ENCODE measurements at regions not wholly inside any gene's neighbourhood (a gene's known extent, or its start where the extent isn't known, plus 50 kb on each side); places are given as distances from the start of the nearest gene placed in this dataset.

GRCh38 chr12:126558219-126558618 lies 1493.0 kb downstream of the AACS start:
- H3K27me3 ChIP-seq (ENCODE audit: low read length) = peaks cover 20% of the 10 kb centered on the region; the same call in 1 of the 2 replicates
- H3F3A ChIP-seq (ENCODE audit: low read length, unreplicated experiment) = no peaks in the 10 kb centered on the region
- no peak overlapping the region for H3K4me2 ChIP-seq (ENCODE audit: low read length)
- H3K9me2 ChIP-seq (replicated peaks; ENCODE audit: low read length) = no peaks in the 10 kb centered on the region
- no peaks in the 10 kb centered on the region for H3K4me1 ChIP-seq (ENCODE audit: insufficient read depth, low read length)
- no peak overlapping the region for H2AFZ ChIP-seq (ENCODE audit: low read length)
- H3K9ac ChIP-seq (ENCODE audit: low read length) = no peak overlapping the region
- no peak overlapping the region for H3K27ac ChIP-seq (ENCODE audit: low read length)
- H3K36me3 ChIP-seq (ENCODE audit: low read depth, low read length) = no peaks in the 10 kb centered on the region
- DNase-seq = no peak
- intact Hi-C loops (cut with micrococcal nuclease) = no loop called here
- BruUV-seq (replicated peaks) = no TSS peak
- H3K9me3 ChIP-seq (ENCODE audit: low read length) = peaks cover 11% of the 10 kb centered on the region
- ChIA-PET POLR2A (ENCODE audit: unreplicated experiment) (no interaction called here), CTCF (no interaction called here)
- no peaks in the 10 kb centered on the region for H3K79me2 ChIP-seq (ENCODE audit: low read length)
- no peak overlapping the region for H3K4me3 ChIP-seq (ENCODE audit: low read length)
- ATAC-seq = no peak
- no peak for TF ChIP-seq EZH2 (IDR thresholded peaks at IDR 0.05; ENCODE audit: low read length, unreplicated experiment)
- TF ChIP-seq EZH2phosphoT487 (IDR thresholded peaks at IDR 0.05; ENCODE audit: borderline replicate concordance, low read length) = no peak
- TF ChIP-seq, protein P1, sequence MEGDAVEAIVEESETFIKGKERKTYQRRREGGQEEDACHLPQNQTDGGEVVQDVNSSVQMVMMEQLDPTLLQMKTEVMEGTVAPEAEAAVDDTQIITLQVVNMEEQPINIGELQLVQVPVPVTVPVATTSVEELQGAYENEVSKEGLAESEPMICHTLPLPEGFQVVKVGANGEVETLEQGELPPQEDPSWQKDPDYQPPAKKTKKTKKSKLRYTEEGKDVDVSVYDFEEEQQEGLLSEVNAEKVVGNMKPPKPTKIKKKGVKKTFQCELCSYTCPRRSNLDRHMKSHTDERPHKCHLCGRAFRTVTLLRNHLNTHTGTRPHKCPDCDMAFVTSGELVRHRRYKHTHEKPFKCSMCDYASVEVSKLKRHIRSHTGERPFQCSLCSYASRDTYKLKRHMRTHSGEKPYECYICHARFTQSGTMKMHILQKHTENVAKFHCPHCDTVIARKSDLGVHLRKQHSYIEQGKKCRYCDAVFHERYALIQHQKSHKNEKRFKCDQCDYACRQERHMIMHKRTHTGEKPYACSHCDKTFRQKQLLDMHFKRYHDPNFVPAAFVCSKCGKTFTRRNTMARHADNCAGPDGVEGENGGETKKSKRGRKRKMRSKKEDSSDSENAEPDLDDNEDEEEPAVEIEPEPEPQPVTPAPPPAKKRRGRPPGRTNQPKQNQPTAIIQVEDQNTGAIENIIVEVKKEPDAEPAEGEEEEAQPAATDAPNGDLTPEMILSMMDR (conservative IDR thresholded peaks at IDR 0.05; ENCODE audit: low read depth, low read length) = no peak
- H4K20me1 ChIP-seq (ENCODE audit: low read length) = no peaks in the 10 kb centered on the region

DNA sequence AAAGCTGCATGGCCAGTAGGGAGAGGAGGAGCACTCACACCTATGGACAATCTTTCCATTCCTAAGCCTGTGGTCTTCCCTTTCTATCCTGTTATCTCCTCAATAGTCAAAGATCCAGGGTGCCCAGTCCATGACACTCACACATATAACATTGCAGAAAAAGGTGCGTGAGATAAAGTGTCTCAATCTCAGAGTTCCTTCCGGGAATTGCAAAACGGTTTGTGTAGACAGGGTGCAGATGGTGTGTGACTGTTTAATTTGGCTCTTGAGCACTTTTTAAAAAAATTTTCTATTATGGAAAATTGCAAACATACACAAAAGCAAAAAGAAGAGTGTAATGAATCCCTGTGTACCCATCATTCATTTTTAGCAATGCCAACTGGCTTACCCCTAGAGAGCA lies 1493.6 kb downstream of the AACS start:
- Histone ChIP-seq H3K36me3 (ENCODE audit: low read depth, low read length) (no peaks in the 10 kb centered on the region), H3K79me2 (ENCODE audit: low read length) (no peaks in the 10 kb centered on the region), H3F3A (ENCODE audit: low read length, unreplicated experiment) (no peaks in the 10 kb centered on the region), H3K4me2 (ENCODE audit: low read length) (no peak overlapping the region), H3K4me3 (ENCODE audit: low read length) (no peak overlapping the region), H3K27ac (ENCODE audit: low read length) (no peak overlapping the region), H3K9me2 (replicated peaks; ENCODE audit: low read length) (no peaks in the 10 kb centered on the region), H3K4me1 (ENCODE audit: insufficient read depth, low read length) (no peaks in the 10 kb centered on the region), H3K27me3 (ENCODE audit: low read length) (peaks cover 24% of the 10 kb centered on the region; the same call in 1 of the 2 replicates), H3K9ac (ENCODE audit: low read length) (no peak overlapping the region), H4K20me1 (ENCODE audit: low read length) (no peaks in the 10 kb centered on the region), H3K9me3 (ENCODE audit: low read length) (0 out of 2 replicates have a peak, but pooled peaks cover 5% of the 10 kb centered on the region), H2AFZ (ENCODE audit: low read length) (no peak overlapping the region)
- no peak for DNase-seq
- no peak for ATAC-seq
- no TSS peak for BruUV-seq (replicated peaks)
- CTCF ChIA-PET = no interaction called here
- TF ChIP-seq EZH2phosphoT487 (IDR thresholded peaks at IDR 0.05; ENCODE audit: borderline replicate concordance, low read length) (no peak), EZH2 (IDR thresholded peaks at IDR 0.05; ENCODE audit: low read length, unreplicated experiment) (no peak)
- TF ChIP-seq, protein P1 (conservative IDR thresholded peaks at IDR 0.05; ENCODE audit: low read depth, low read length) = no peak
- intact Hi-C loops (cut with micrococcal nuclease) = no loop called here
- POLR2A ChIA-PET (ENCODE audit: unreplicated experiment) = no interaction called here

DNA sequence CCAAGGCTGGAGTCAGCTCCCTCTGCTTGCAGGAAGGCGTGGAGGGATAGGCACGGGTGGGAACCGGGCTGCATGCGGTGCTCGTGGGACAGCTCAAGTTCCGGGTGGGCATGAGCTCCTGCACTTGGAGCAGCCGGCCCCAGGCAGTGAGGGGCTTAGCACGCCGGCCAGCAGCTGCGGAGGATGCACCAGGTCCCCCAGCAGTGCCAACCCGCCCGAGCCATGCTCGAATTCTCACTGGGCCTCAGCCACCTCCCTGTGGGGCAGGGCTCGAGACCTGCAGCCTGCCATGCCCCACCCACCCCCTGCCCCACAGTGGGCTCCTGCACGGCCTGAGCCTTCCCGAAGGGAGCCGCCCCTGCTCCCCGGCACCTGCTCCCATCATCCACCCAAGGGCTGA lies 1501.8 kb downstream of the AACS start:
- BruUV-seq (replicated peaks) = no TSS peak
- ChIA-PET CTCF (no interaction called here), POLR2A (ENCODE audit: unreplicated experiment) (no interaction called here)
- Histone ChIP-seq H3K36me3 (ENCODE audit: low read depth, low read length) (no peaks in the 10 kb centered on the region), H3K4me3 (ENCODE audit: low read length) (no peak overlapping the region), H3K4me1 (ENCODE audit: insufficient read depth, low read length) (no peaks in the 10 kb centered on the region), H3F3A (ENCODE audit: low read length, unreplicated experiment) (no peaks in the 10 kb centered on the region), H3K9me2 (replicated peaks; ENCODE audit: low read length) (no peaks in the 10 kb centered on the region), H3K27ac (ENCODE audit: low read length) (no peak overlapping the region), H3K4me2 (ENCODE audit: low read length) (no peak overlapping the region), H3K27me3 (ENCODE audit: low read length) (peaks cover 17% of the 10 kb centered on the region), H3K9ac (ENCODE audit: low read length) (no peak overlapping the region), H2AFZ (ENCODE audit: low read length) (no peak overlapping the region), H4K20me1 (ENCODE audit: low read length) (no peaks in the 10 kb centered on the region), H3K9me3 (ENCODE audit: low read length) (no peaks in the 10 kb centered on the region), H3K79me2 (ENCODE audit: low read length) (no peaks in the 10 kb centered on the region)
- DNase-seq = no peak
- ATAC-seq = no peak
- intact Hi-C loops (cut with micrococcal nuclease) = no loop called here
- TF ChIP-seq, protein P1 (conservative IDR thresholded peaks at IDR 0.05; ENCODE audit: low read depth, low read length) = no peak
- TF ChIP-seq EZH2phosphoT487 (IDR thresholded peaks at IDR 0.05; ENCODE audit: borderline replicate concordance, low read length) (no peak), EZH2 (IDR thresholded peaks at IDR 0.05; ENCODE audit: low read length, unreplicated experiment) (no peak)

Data from PC-3 (cell line).